Middle frontal gyrus (tissue), 1 donor: ENCODE measurements at regions not wholly inside any gene's neighbourhood (a gene's known extent, or its start where the extent isn't known, plus 50 kb on each side); places are given as distances from the start of the nearest gene placed in this dataset.

Source experiments
- DNase-seq: peaks from one replicate; pipeline ENCODE4 v3.0.0-alpha.2; 2015; ENCODE audit warnings: low spot score; ENCODE audit errors: extremely low spot score

GRCh38 chr17:6215071-6216035 lies 145.2 kb downstream of the WSCD1 start:
- no peak for DNase-seq

DNA sequence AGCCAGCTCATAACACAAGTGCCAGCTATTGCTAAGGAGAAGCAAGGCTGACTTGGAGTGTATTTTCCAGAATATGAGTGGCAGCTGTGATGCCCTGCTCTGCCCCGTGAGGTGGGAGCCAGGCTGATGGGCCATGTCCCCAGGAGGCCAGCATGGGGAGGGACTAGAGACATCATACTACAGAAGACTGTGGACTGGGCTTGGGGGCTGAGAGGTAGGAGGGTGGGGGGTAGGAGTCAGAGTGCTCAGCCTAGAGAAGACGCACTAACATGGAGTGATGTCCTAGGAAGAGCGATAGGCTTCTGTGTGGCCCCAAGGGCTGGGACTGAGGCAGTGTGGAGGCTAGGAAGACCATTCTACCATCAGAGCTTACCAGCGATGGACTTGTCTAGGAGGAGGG lies 143.7 kb downstream of the WSCD1 start:
- DNase-seq = no peak

DNA sequence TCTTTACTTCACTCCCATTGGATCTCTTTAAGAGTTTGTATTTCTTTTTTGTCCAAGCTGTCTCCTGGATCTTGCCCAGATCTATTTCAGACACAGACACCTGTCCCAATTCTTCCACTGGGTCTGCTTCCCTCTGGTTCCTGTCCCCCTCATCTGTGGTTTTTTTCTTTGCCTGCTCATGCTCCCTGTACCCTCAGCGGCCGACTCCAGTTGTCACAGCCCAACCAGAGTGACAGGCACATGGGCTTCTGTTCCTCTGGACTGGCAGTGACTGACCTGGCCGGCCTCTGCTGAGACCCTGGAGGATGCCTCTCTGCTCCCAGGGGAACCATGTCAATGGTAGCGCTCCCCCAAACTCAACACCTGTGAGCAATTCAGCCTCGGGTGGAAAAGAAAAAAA lies 142.6 kb downstream of the WSCD1 start:
- DNase-seq = no peak

GRCh38 chr17:6209829-6210228 lies 139.7 kb downstream of the WSCD1 start:
- DNase-seq = no peak

- DNase-seq = no peak
Measured at GRCh38 chr17:6208608-6209180, 138.5 kb downstream of the WSCD1 start.

GRCh38 chr17:6205525-6205924 lies 135.3 kb downstream of the WSCD1 start:
- DNase-seq = no peak

DNA sequence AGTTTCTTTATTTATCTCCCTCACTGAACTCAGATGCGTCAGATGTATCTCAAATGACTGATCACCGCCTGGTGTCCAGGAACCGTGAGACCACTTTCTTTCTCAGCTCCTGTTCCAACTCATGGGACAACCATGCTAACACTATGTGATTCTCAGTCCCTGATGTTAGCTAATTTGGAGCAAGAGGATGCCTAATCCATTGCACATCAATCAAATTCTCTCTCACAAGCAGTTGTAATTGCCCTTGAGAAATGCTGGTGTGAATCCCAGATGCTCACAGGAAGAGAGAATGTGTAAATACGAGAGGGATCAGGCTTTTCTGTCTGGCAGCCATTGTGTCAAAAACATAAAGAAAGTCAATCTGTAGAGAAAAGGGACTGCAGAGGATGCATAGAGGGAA lies 134.9 kb downstream of the WSCD1 start:
- DNase-seq = no peak

- no peak for DNase-seq
Measured at GRCh38 chr17:6204203-6204722, 134.1 kb downstream of the WSCD1 start.

DNA sequence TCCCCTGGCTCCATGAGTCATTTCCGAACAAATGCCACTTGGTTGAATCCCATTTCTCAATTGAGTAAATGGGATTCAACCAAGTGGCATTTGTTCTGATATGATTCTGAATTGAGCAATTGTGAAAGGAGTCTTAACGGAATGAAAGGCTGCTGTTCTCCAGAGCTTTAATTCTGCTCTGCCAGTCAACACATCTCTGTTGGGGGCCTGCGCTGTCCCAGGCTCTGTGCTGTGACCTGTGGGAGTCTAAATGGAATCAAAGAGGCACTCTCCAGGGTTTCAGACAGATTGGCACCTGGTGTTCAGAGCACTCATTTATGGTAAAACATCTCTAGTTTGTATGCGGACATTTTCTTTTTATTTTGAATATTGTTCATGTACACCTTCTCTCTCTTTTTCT lies 126.2 kb downstream of the WSCD1 start:
- no peak for DNase-seq

- DNase-seq = no peak
Measured at GRCh38 chr17:6195123-6195522, 124.9 kb downstream of the WSCD1 start.

GRCh38 chr17:6191405-6192324 lies 121.5 kb downstream of the WSCD1 start:
- no peak for DNase-seq

- DNase-seq = no peak
Measured at GRCh38 chr17:6187836-6188235, 117.7 kb downstream of the WSCD1 start.

DNA sequence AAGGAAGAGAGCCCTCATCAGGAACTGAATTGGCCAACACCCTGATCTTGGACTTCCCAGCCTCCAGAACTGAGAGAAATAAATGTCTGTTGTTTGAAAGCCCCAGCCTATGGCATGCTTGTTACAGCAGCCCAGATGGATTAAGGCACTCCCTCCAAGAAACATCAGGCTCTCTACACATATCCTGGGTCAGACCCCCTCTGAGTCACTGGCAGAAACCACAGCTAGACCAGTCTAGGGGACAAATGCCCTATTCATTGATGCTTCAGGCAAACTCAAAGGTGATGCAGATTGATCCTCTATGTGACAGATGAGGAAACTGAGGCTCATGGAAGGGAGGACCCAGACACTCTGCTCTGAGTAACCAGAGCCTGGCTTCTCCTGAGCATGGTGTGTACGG lies 116.8 kb downstream of the WSCD1 start:
- DNase-seq = no peak

- DNase-seq = no peak
Measured at GRCh38 chr17:6184508-6184907, 114.3 kb downstream of the WSCD1 start.

- no peak for DNase-seq
Measured at GRCh38 chr17:6179017-6179416, 108.8 kb downstream of the WSCD1 start.

DNA sequence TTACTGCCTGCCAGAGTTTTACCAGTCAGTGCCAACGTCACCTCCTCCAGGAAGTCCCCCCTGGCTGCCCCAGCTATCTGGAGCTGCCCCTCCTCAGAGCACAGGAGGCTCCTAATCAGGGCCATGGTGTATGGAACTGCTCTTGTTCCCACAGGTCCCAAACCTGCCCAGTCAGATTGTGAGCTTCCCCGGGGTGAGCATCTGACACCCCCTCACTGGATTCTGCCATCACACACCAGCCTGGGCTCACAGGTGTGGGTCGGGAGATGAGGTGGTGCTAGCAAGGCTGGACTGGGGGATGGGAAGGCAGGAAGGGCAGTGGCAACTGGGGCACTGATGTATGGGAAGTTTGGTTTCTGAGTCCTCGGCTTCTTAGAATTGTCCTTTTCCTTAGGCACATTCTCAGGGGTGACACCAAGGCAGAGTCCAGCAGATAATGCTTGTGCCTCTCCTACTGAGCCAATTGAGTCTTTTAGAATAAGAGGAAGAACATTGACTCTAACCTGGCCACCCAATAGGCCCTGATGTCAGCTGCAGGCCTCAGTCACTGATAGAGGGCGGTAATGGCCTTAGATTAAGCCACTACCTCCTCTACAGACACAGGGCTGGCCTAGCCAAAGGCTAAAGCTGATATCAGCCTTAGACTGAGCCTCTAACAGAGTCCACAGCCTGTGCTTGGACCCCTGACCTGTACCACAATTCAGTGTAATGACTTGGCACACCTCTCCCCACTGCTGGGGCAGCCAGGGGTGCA lies 107.9 kb downstream of the WSCD1 start:
- DNase-seq = no peak
